Epithelial cell of proximal tubule (primary cell): ENCODE measurements at regions not wholly inside any gene's neighbourhood (a gene's known extent, or its start where the extent isn't known, plus 50 kb on each side); places are given as distances from the start of the nearest gene placed in this dataset.

ENCODE experiments used
- DNase-seq: peaks from one replicate; pipeline ENCODE4 v3.0.0-alpha.2; 2011; ENCODE audit warnings: low read depth
- H3K4me3 ChIP-seq: 2 replicates; pipeline ENCODE4 v1.5.1; 2011; ENCODE audit warnings: low read depth, mild to moderate bottlenecking, low read length
- CTCF ChIP-seq: conservative IDR thresholded peaks from 2 replicates; pipeline ENCODE4 v1.5.1; 2012; ENCODE audit warnings: low read depth, mild to moderate bottlenecking, low read length

- no peak for DNase-seq
- H3K4me3 ChIP-seq, result no peak overlapping the region
- no peak for TF ChIP-seq CTCF
Observed at GRCh38 chr2:104685591-104685990, 168.3 kb upstream of the POU3F3 start.

GRCh38 chr2:104687147-104687546 is 166.8 kb upstream of the POU3F3 start:
- H3K4me3 ChIP-seq, result no peak overlapping the region
- TF ChIP-seq CTCF, result no peak
- no peak for DNase-seq

GRCh38 chr2:104690255-104690984 is 163.5 kb upstream of the POU3F3 start:
- no peak overlapping the region for H3K4me3 ChIP-seq
- DNase-seq, result no peak
- TF ChIP-seq CTCF, result no peak

GRCh38 chr2:104698276-104698675 is 155.6 kb upstream of the POU3F3 start:
- no peak for TF ChIP-seq CTCF
- no peak overlapping the region for H3K4me3 ChIP-seq

GRCh38 chr2:104701411-104701911 is 152.5 kb upstream of the POU3F3 start:
- no peak overlapping the region for H3K4me3 ChIP-seq
- TF ChIP-seq CTCF, result no peak
- no peak for DNase-seq

More at GRCh38 chr2:104698276-104698675, 155.6 kb upstream of the POU3F3 start:
- no peak for DNase-seq

- H3K4me3 ChIP-seq, result no peak overlapping the region
- DNase-seq, result no peak
- no peak for TF ChIP-seq CTCF
Observed at GRCh38 chr2:104702031-104702850, 151.7 kb upstream of the POU3F3 start.
